CD1c-positive myeloid dendritic cell (primary cell): ENCODE measurements at regions not wholly inside any gene's neighbourhood (a gene's known extent, or its start where the extent isn't known, plus 50 kb on each side); places are given as distances from the start of the nearest gene placed in this dataset.
"Not testable (repeated sequence)": the region's sequence is repeated elsewhere in the genome, so short reads cannot be mapped to it uniquely, and the experiment has no call there.

ENCODE experiments used
- DNase-seq: peaks from one replicate; pipeline ENCODE4 v3.0.0-alpha.2; 2016; ENCODE audit errors: extremely low spot score

GRCh38 chr16:64116151-64116550, 1005.7 kb downstream of the CDH11 start:
- DNase-seq: no peak

GRCh38 chr16:64109241-64109640, 1012.6 kb downstream of the CDH11 start:
- DNase-seq: no peak

GRCh38 chr16:64102654-64103053, 1019.2 kb downstream of the CDH11 start:
- DNase-seq: no peak

- no peak for DNase-seq
Observed at GRCh38 chr16:64098451-64098850, 1023.4 kb downstream of the CDH11 start.

GRCh38 chr16:64096689-64097088, 1025.2 kb downstream of the CDH11 start:
- no peak for DNase-seq

- DNase-seq: no peak
Observed at GRCh38 chr16:64094992-64095634, 1026.8 kb downstream of the CDH11 start.

- no peak for DNase-seq
Observed at GRCh38 chr16:64094181-64094965, 1027.5 kb downstream of the CDH11 start.

- DNase-seq: no peak
Observed at GRCh38 chr16:64092271-64092670, 1029.6 kb downstream of the CDH11 start.

GRCh38 chr16:64090327-64090726, 1031.5 kb downstream of the CDH11 start:
- no peak for DNase-seq

GRCh38 chr16:64089697-64090096, 1032.2 kb downstream of the CDH11 start:
- no peak for DNase-seq

- DNase-seq: no peak
Observed at GRCh38 chr16:64088838-64089237, 1033.0 kb downstream of the CDH11 start.

GRCh38 chr16:64085296-64085695, 1036.6 kb downstream of the CDH11 start:
- DNase-seq: no peak

GRCh38 chr16:64084706-64085105, 1037.2 kb downstream of the CDH11 start:
- no peak for DNase-seq

- DNase-seq: no peak
Observed at GRCh38 chr16:64083428-64084129, 1038.3 kb downstream of the CDH11 start.

- DNase-seq: no peak
Observed at GRCh38 chr16:64077242-64077641, 1044.6 kb downstream of the CDH11 start.

GRCh38 chr16:64074706-64075105, 1047.2 kb downstream of the CDH11 start:
- DNase-seq: no peak

- DNase-seq: not testable (repeated sequence)
Observed at GRCh38 chr16:64072131-64072730, 1049.6 kb downstream of the CDH11 start.

GRCh38 chr16:64065523-64065922, 1056.3 kb downstream of the CDH11 start:
- DNase-seq: no peak

GRCh38 chr16:64061621-64062020, 1060.2 kb downstream of the CDH11 start:
- DNase-seq: no peak

- no peak for DNase-seq
Observed at GRCh38 chr16:64060631-64061030, 1061.2 kb downstream of the CDH11 start.

GRCh38 chr16:64058685-64059084, 1063.2 kb downstream of the CDH11 start:
- DNase-seq: no peak

- no peak for DNase-seq
Observed at GRCh38 chr16:64051824-64052223, 1070.0 kb downstream of the CDH11 start.
